ENCODE measurements at regions not wholly inside any gene's neighbourhood (a gene's known extent, or its start where the extent isn't known, plus 50 kb on each side); places are given as distances from the start of the nearest gene placed in this dataset.

DNA sequence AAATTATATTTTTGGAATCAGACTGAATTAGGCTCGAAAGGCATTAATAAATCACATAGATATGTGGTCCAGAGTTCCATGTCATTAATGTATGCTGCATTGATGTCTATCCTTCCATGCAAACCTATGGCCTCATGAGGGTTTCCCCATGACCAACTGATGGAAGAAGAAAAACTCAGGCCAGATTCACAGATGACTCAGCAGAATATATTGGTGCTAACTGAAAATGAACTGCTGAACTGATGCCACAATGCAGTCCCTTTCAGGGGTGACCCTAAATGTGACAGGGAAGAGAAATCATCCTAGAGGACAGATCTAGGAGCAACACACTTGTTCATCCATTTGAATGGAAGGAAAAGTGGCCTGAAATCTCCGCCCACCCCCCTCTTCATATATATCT, 110.5 kb upstream of the KCND3 start:
- FAIRE-seq = no peak

GRCh38 chr1:112105557-112105956, 116.1 kb upstream of the KCND3 start:
- H2AFZ ChIP-seq (ENCODE audit: control insufficient read depth, low read length) = no peak overlapping the region
- no peak overlapping the region for H3K9ac ChIP-seq (ENCODE audit: control insufficient read depth, extremely low read depth, insufficient read depth, low read length)
- H3K4me2 ChIP-seq (ENCODE audit: control insufficient read depth, extremely low read depth, insufficient read depth, low read depth, low read length) = no peak overlapping the region
- no peaks in the 10 kb centered on the region for H4K20me1 ChIP-seq (ENCODE audit: control insufficient read depth, extremely low read depth, insufficient read depth, low read length)
- no peak for TF ChIP-seq CTCF (optimal IDR thresholded peaks at IDR 0.05 in 1 of 3, IDR thresholded peaks at IDR 0.05 in 1 of 3, conservative IDR thresholded peaks at IDR 0.05 in 1 of 3; ENCODE audit: extremely low read depth in 1 of 3, insufficient read depth in 2 of 3, low read length in 3 of 3)
- no peak for TF ChIP-seq EZH2 (IDR thresholded peaks at IDR 0.05; ENCODE audit: low read length)
- FAIRE-seq (no peak), DNase-seq (ENCODE audit: low read depth, low spot score) (no peak)
- no peaks in the 10 kb centered on the region for H3K79me2 ChIP-seq (ENCODE audit: control insufficient read depth, insufficient read depth, low read length)
- H3K27me3 ChIP-seq (ENCODE audit: control insufficient read depth, extremely low read depth, insufficient read depth, low read length) = no peaks in the 10 kb centered on the region
- dilution Hi-C loops (cut with MboI; ENCODE audit: extremely low pct_ligation_motif_present, low sequenced_read_pairs) = no loop called here
- no peaks in the 10 kb centered on the region for H3K9me1 ChIP-seq (ENCODE audit: control insufficient read depth, extremely low read depth, insufficient read depth, low read length)
- no peaks in the 10 kb centered on the region for H3K9me3 ChIP-seq (ENCODE audit: control insufficient read depth, low read depth, low read length)
- no peak overlapping the region for H3K27ac ChIP-seq (ENCODE audit: control insufficient read depth, insufficient read depth, low read length)
- no peaks in the 10 kb centered on the region for H3K4me1 ChIP-seq (ENCODE audit: control insufficient read depth, extremely low read depth, insufficient read depth, low read length)
- H3K4me3 ChIP-seq (ENCODE audit: control insufficient read depth in 2 of 3, extremely low read depth in 1 of 3, insufficient read depth in 2 of 3, low read depth in 1 of 3, low read length in 3 of 3) = no peak overlapping the region
- H3K36me3 ChIP-seq (ENCODE audit: control insufficient read depth in 2 of 2, extremely low read depth in 1 of 2, insufficient read depth in 2 of 2, low read length in 2 of 2) = no peaks in the 10 kb centered on the region

More for the DNA sequence above, 110.5 kb upstream of the KCND3 start:
- no peak for DNase-seq (ENCODE audit: low read depth, low spot score)
- Histone ChIP-seq H4K20me1 (ENCODE audit: control insufficient read depth, extremely low read depth, insufficient read depth, low read length) (no peaks in the 10 kb centered on the region), H3K79me2 (ENCODE audit: control insufficient read depth, insufficient read depth, low read length) (no peaks in the 10 kb centered on the region), H3K27ac (ENCODE audit: control insufficient read depth, insufficient read depth, low read length) (no peak overlapping the region), H3K9me3 (ENCODE audit: control insufficient read depth, low read depth, low read length) (no peaks in the 10 kb centered on the region), H3K9me1 (ENCODE audit: control insufficient read depth, extremely low read depth, insufficient read depth, low read length) (no peaks in the 10 kb centered on the region), H3K36me3 (ENCODE audit: control insufficient read depth in 2 of 2, extremely low read depth in 1 of 2, insufficient read depth in 2 of 2, low read length in 2 of 2) (no peaks in the 10 kb centered on the region), H3K9ac (ENCODE audit: control insufficient read depth, extremely low read depth, insufficient read depth, low read length) (no peak overlapping the region), H3K4me1 (ENCODE audit: control insufficient read depth, extremely low read depth, insufficient read depth, low read length) (no peaks in the 10 kb centered on the region), H3K27me3 (ENCODE audit: control insufficient read depth, extremely low read depth, insufficient read depth, low read length) (peaks cover 3% of the 10 kb centered on the region), H3K4me2 (ENCODE audit: control insufficient read depth, extremely low read depth, insufficient read depth, low read depth, low read length) (no peak overlapping the region), H2AFZ (ENCODE audit: control insufficient read depth, low read length) (no peak overlapping the region), H3K4me3 (ENCODE audit: control insufficient read depth in 2 of 3, extremely low read depth in 1 of 3, insufficient read depth in 2 of 3, low read depth in 1 of 3, low read length in 3 of 3) (no peak overlapping the region)
- dilution Hi-C loops (cut with MboI; ENCODE audit: extremely low pct_ligation_motif_present, low sequenced_read_pairs) = no loop called here
- TF ChIP-seq CTCF (optimal IDR thresholded peaks at IDR 0.05 in 1 of 3, IDR thresholded peaks at IDR 0.05 in 1 of 3, conservative IDR thresholded peaks at IDR 0.05 in 1 of 3; ENCODE audit: extremely low read depth in 1 of 3, insufficient read depth in 2 of 3, low read length in 3 of 3) (no peak), EZH2 (IDR thresholded peaks at IDR 0.05; ENCODE audit: low read length) (no peak)
